ENCODE measurements at regions not wholly inside any gene's neighbourhood (a gene's known extent, or its start where the extent isn't known, plus 50 kb on each side); places are given as distances from the start of the nearest gene placed in this dataset.

- no peak for TF ChIP-seq CTCF (IDR thresholded peaks at IDR 0.05; ENCODE audit: extremely low read depth, low read depth, low read length)
- Histone ChIP-seq H3K27ac (ENCODE audit: low read depth, low read length) (no peak overlapping the region), H3K4me2 (ENCODE audit: insufficient read depth, low read length) (no peak overlapping the region), H3K27me3 (ENCODE audit: insufficient read depth, low read length) (peaks cover 4% of the 10 kb centered on the region), H3K9me3 (ENCODE audit: low read depth, low read length) (no peaks in the 10 kb centered on the region), H3K4me3 (ENCODE audit: insufficient read depth, low read length) (no peak overlapping the region), H4K20me1 (ENCODE audit: insufficient read depth, low read length) (no peaks in the 10 kb centered on the region), H3K79me2 (ENCODE audit: insufficient read depth, low read length) (no peaks in the 10 kb centered on the region), H3K36me3 (ENCODE audit: insufficient read depth, low read length) (no peaks in the 10 kb centered on the region), H3K4me1 (ENCODE audit: insufficient read depth, low read length) (no peaks in the 10 kb centered on the region), H2AFZ (ENCODE audit: low read length) (no peak overlapping the region)
- no peak for DNase-seq (ENCODE audit: insufficient read length, low spot score, missing footprints)
These were observed 113.0 kb downstream of the CTTN start for GRCh38 chr11:70511345-70511744.

GRCh38 chr11:70512716-70513115, 114.4 kb downstream of the CTTN start:
- H3K27ac ChIP-seq (ENCODE audit: low read depth, low read length): no peak overlapping the region
- H3K36me3 ChIP-seq (ENCODE audit: insufficient read depth, low read length): no peaks in the 10 kb centered on the region
- H3K9me3 ChIP-seq (ENCODE audit: low read depth, low read length): no peaks in the 10 kb centered on the region
- no peak overlapping the region for H2AFZ ChIP-seq (ENCODE audit: low read length)
- H3K4me2 ChIP-seq (ENCODE audit: insufficient read depth, low read length): no peak overlapping the region
- H4K20me1 ChIP-seq (ENCODE audit: insufficient read depth, low read length): no peaks in the 10 kb centered on the region
- no peaks in the 10 kb centered on the region for H3K4me1 ChIP-seq (ENCODE audit: insufficient read depth, low read length)
- TF ChIP-seq CTCF (IDR thresholded peaks at IDR 0.05; ENCODE audit: extremely low read depth, low read depth, low read length): no peak
- DNase-seq (ENCODE audit: insufficient read length, low spot score, missing footprints): no peak
- no peak overlapping the region for H3K4me3 ChIP-seq (ENCODE audit: insufficient read depth, low read length)
- H3K79me2 ChIP-seq (ENCODE audit: insufficient read depth, low read length): no peaks in the 10 kb centered on the region
- peaks cover 16% of the 10 kb centered on the region for H3K27me3 ChIP-seq (ENCODE audit: insufficient read depth, low read length)

GRCh38 chr11:70517203-70517602, 118.9 kb downstream of the CTTN start:
- Histone ChIP-seq H3K27ac (ENCODE audit: low read depth, low read length) (no peak overlapping the region), H3K4me1 (ENCODE audit: insufficient read depth, low read length) (no peaks in the 10 kb centered on the region), H4K20me1 (ENCODE audit: insufficient read depth, low read length) (no peaks in the 10 kb centered on the region), H3K9me3 (ENCODE audit: low read depth, low read length) (no peaks in the 10 kb centered on the region), H2AFZ (ENCODE audit: low read length) (no peak overlapping the region), H3K79me2 (ENCODE audit: insufficient read depth, low read length) (no peaks in the 10 kb centered on the region), H3K27me3 (ENCODE audit: insufficient read depth, low read length) (peaks cover 35% of the 10 kb centered on the region), H3K4me2 (ENCODE audit: insufficient read depth, low read length) (no peak overlapping the region), H3K4me3 (ENCODE audit: insufficient read depth, low read length) (no peak overlapping the region), H3K36me3 (ENCODE audit: insufficient read depth, low read length) (no peaks in the 10 kb centered on the region)
- no peak for DNase-seq (ENCODE audit: insufficient read length, low spot score, missing footprints)
- no peak for TF ChIP-seq CTCF (IDR thresholded peaks at IDR 0.05; ENCODE audit: extremely low read depth, low read depth, low read length)

GRCh38 chr11:70517988-70518907, 119.9 kb downstream of the CTTN start:
- H3K4me2 ChIP-seq (ENCODE audit: insufficient read depth, low read length): no peak overlapping the region

More at GRCh38 chr11:70517988-70518907, 119.9 kb downstream of the CTTN start:
- H3K79me2 ChIP-seq (ENCODE audit: insufficient read depth, low read length): no peaks in the 10 kb centered on the region
- no peak overlapping the region for H3K27ac ChIP-seq (ENCODE audit: low read depth, low read length)
- H4K20me1 ChIP-seq (ENCODE audit: insufficient read depth, low read length): no peaks in the 10 kb centered on the region
- H2AFZ ChIP-seq (ENCODE audit: low read length): no peak overlapping the region
- H3K9me3 ChIP-seq (ENCODE audit: low read depth, low read length): no peaks in the 10 kb centered on the region
- H3K27me3 ChIP-seq (ENCODE audit: insufficient read depth, low read length): peaks cover 44% of the 10 kb centered on the region
- DNase-seq (ENCODE audit: insufficient read length, low spot score, missing footprints): peak; percentile 96
- H3K4me3 ChIP-seq (ENCODE audit: insufficient read depth, low read length): no peak overlapping the region
- H3K36me3 ChIP-seq (ENCODE audit: insufficient read depth, low read length): no peaks in the 10 kb centered on the region
- no peaks in the 10 kb centered on the region for H3K4me1 ChIP-seq (ENCODE audit: insufficient read depth, low read length)
- no peak for TF ChIP-seq CTCF (IDR thresholded peaks at IDR 0.05; ENCODE audit: extremely low read depth, low read depth, low read length)

Measured in osteoblast (primary cell).